IMR-90 (cell line): ENCODE measurements at regions not wholly inside any gene's neighbourhood (a gene's known extent, or its start where the extent isn't known, plus 50 kb on each side); places are given as distances from the start of the nearest gene placed in this dataset.

ENCODE experiments used
- ATAC-seq: fragments of 200-7000 bp; cut with Tn5 transposase; 2 replicates; pipeline ENCODE4 v1.9.1; 2020; ENCODE audit warnings: low read depth, mild to moderate bottlenecking, moderate library complexity
- BruUV-seq: library from RNA; stranded (reverse); fragments of 400-500 nt; replicated peaks from 2 replicates; lab custom pipeline; 2021; lab: Mats Ljungman, UMichigan
- CTCF ChIA-PET: fragments of 300-600 bp; formaldehyde crosslinking; extraction: SDS; loops from one replicate; lab custom pipeline; 2021; ENCODE audit warnings: antibody characterized with exemption; lab: Yijun Ruan, JAX
- POLR2A ChIA-PET: fragments of 300-600 bp; sonication (Branson Sonifier 250); formaldehyde crosslinking; loops from one replicate; lab custom pipeline; 2022; ENCODE audit warnings: antibody characterized with exemption; ENCODE audit not compliant: unreplicated experiment; lab: Charles Lee
- DNase-seq: peaks from one replicate; pipeline ENCODE4 v3.0.0; 2013
- H2AFZ ChIP-seq: replicated peaks from 2 replicates; pipeline ENCODE3; 2013; ENCODE audit warnings: low read length, mild to moderate bottlenecking; ENCODE audit not compliant: poor library complexity
- H2AK5ac ChIP-seq: 2 replicates; pipeline ENCODE4 v1.6.1; 2013; ENCODE audit warnings: low read depth, low read length, inconsistent platforms
- H2AK9ac ChIP-seq: replicated peaks from 2 replicates; pipeline ENCODE3; 2013; ENCODE audit warnings: mild to moderate bottlenecking, low read depth, low read length, moderate library complexity; ENCODE audit not compliant: poor library complexity
- H2BK120ac ChIP-seq: 2 replicates; pipeline ENCODE4 v1.6.1; 2013; ENCODE audit warnings: low read depth, low read length, inconsistent platforms
- H2BK15ac ChIP-seq: 3 replicates; pipeline ENCODE4 v1.6.1; 2013; ENCODE audit warnings: low read depth, low read length, inconsistent platforms
- H2BK20ac ChIP-seq: 2 replicates; pipeline ENCODE4 v1.6.1; 2013; ENCODE audit warnings: low read depth, mild to moderate bottlenecking, inconsistent platforms, low read length, moderate library complexity
- H2BK5ac ChIP-seq: 2 replicates; pipeline ENCODE4 v1.6.1; 2013; ENCODE audit warnings: mild to moderate bottlenecking, low read depth, low read length, inconsistent platforms; ENCODE audit not compliant: poor library complexity, severe bottlenecking
- H3K14ac ChIP-seq: replicated peaks from 2 replicates; pipeline ENCODE4 v1.6.1; 2013; ENCODE audit warnings: low read depth, low read length, inconsistent platforms
- H3K18ac ChIP-seq: 2 replicates; pipeline ENCODE4 v1.6.1; 2013; ENCODE audit warnings: low read depth, low read length, control low read depth
- H3K23ac ChIP-seq: 2 replicates; pipeline ENCODE4 v1.6.1; 2013; ENCODE audit warnings: low read depth, low read length, inconsistent platforms
- H3K27ac ChIP-seq: 2 replicates; pipeline ENCODE4 v1.5.1; 2013; ENCODE audit warnings: mild to moderate bottlenecking, control low read depth, low read length; ENCODE audit not compliant: insufficient read depth
- H3K27me3 ChIP-seq: 2 replicates; pipeline ENCODE4 v1.6.1; 2013; ENCODE audit warnings: low read length; ENCODE audit not compliant: control insufficient read depth, insufficient read depth
- H3K36me3 ChIP-seq: 2 replicates; pipeline ENCODE4 v1.6.1; 2013; ENCODE audit warnings: low read length, mixed read lengths; ENCODE audit not compliant: control insufficient read depth, insufficient read depth
- H3K4ac ChIP-seq: 2 replicates; pipeline ENCODE4 v1.6.1; 2013; ENCODE audit warnings: low read depth, low read length, inconsistent platforms
- H3K4me1 ChIP-seq: 2 replicates; pipeline ENCODE4 v1.6.1; 2013; ENCODE audit warnings: low read length, mixed read lengths; ENCODE audit not compliant: control insufficient read depth, insufficient read depth
- H3K4me2 ChIP-seq: 2 replicates; pipeline ENCODE4 v1.6.1; 2013; ENCODE audit warnings: low read depth, mild to moderate bottlenecking, control low read depth, low read length, moderate library complexity
- H3K4me3 ChIP-seq: 2 replicates; pipeline ENCODE4 v1.5.1; 2013; ENCODE audit warnings: low read depth, mild to moderate bottlenecking, control low read depth, low read length, moderate library complexity; ENCODE audit not compliant: insufficient read depth
- H3K56ac ChIP-seq: 2 replicates; pipeline ENCODE4 v1.6.1; 2013; ENCODE audit warnings: low read length, inconsistent platforms; ENCODE audit not compliant: insufficient read depth; ENCODE audit errors: extremely low read depth
- H3K79me1 ChIP-seq, 2 experiments: 2 replicates each; pipeline ENCODE4 v1.6.1; 2013; ENCODE audit warnings: low read length in 2 of 2, inconsistent platforms in 1 of 2, low read depth in 1 of 2
- H3K9ac ChIP-seq: 2 replicates; pipeline ENCODE4 v1.6.1; 2013; ENCODE audit warnings: low read depth, low read length, control low read depth
- H3K9me1 ChIP-seq: 2 replicates; pipeline ENCODE4 v1.6.1; 2013; ENCODE audit warnings: low read length, inconsistent platforms; ENCODE audit not compliant: insufficient read depth
- H3K9me3 ChIP-seq: 2 replicates; pipeline ENCODE4 v1.6.1; 2013; ENCODE audit warnings: low read length; ENCODE audit not compliant: control insufficient read depth, insufficient read depth
- H4K20me1 ChIP-seq: 2 replicates; pipeline ENCODE4 v1.6.1; 2013; ENCODE audit warnings: low read length, inconsistent platforms; ENCODE audit not compliant: insufficient read depth
- H4K5ac ChIP-seq: 2 replicates; pipeline ENCODE4 v1.6.1; 2013; ENCODE audit warnings: mild to moderate bottlenecking, low read depth, low read length, control low read depth
- H4K8ac ChIP-seq, 2 experiments: 2 replicates each; pipeline ENCODE4 v1.6.1; 2013; ENCODE audit warnings: low read depth in 2 of 2, low read length in 2 of 2, control low read depth in 1 of 2, inconsistent platforms in 1 of 2
- H4K91ac ChIP-seq: 2 replicates; pipeline ENCODE4 v1.6.1; 2013; ENCODE audit warnings: low read depth, low read length, inconsistent platforms; ENCODE audit not compliant: insufficient read depth
- CTCF ChIP-seq: conservative IDR thresholded peaks from 2 replicates; pipeline ENCODE4 v1.5.1; 2012; ENCODE audit warnings: mild to moderate bottlenecking, low read depth, low read length, improper control_type of control experiment
- FOS ChIP-seq: fragments of 150-350 bp; IDR thresholded peaks from 2 replicates; pipeline ENCODE4 v1.6.1; 2016; ENCODE audit warnings: low read depth, low read length
- MAFK ChIP-seq: IDR thresholded peaks from 2 replicates; pipeline ENCODE4 v1.6.1; 2012; ENCODE audit warnings: low read depth, low read length, improper control_type of control experiment
- NFE2L2 ChIP-seq: fragments of 150-350 bp; IDR thresholded peaks from 2 replicates; pipeline ENCODE4 v1.6.1; 2016; ENCODE audit warnings: low read depth, mild to moderate bottlenecking, low read length
- RCOR1 ChIP-seq: IDR thresholded peaks from 2 replicates; pipeline ENCODE4 v1.6.1; 2012; ENCODE audit warnings: mild to moderate bottlenecking, low read length, improper control_type of control experiment; ENCODE audit not compliant: insufficient replicate concordance
- SMC3 ChIP-seq: fragments of 150-350 bp; IDR thresholded peaks from 2 replicates; pipeline ENCODE4 v1.6.1; 2016; ENCODE audit warnings: low read depth, mild to moderate bottlenecking, antibody characterized with exemption, low read length, moderate library complexity
- USF2 ChIP-seq: fragments of 150-350 bp; IDR thresholded peaks from 2 replicates; pipeline ENCODE4 v1.6.1; 2017; ENCODE audit warnings: mild to moderate bottlenecking, antibody characterized with exemption, low read length, low read depth
- WGBS, 2 experiments: methylation state at CpG; one replicate each; pipeline versions ENCODE4 v1.1.5 to v1.1.7; 2013; ENCODE audit warnings: missing lambda C conversion rate in 2 of 2; ENCODE audit not compliant: insufficient read length in 1 of 2; ENCODE audit errors: extremely low coverage in 2 of 2; 5-methylcytosine and 5-hydroxymethylcytosine counted together
- dilution Hi-C: fragments of 300-500 bp; cut with HindIII; formaldehyde crosslinking; loops from one replicate; pipeline ENCODE4 v1.14.3; 2018; ENCODE audit warnings: low sequenced_read_pairs; ENCODE audit not compliant: unreplicated experiment
- in situ Hi-C: fragments of 300-500 bp; cut with MboI; formaldehyde crosslinking; loops from 3 replicates; pipeline ENCODE4 v1.14.3; 2019; ENCODE audit warnings: low sequenced_read_pairs, inconsistent platforms, mixed read lengths
- intact Hi-C: fragments of 100-400 bp; cut with micrococcal nuclease; formaldehyde crosslinking; loops from 2 replicates; pipeline ENCODE4 v1.10.0; 2022
- TF ChIP-seq, protein P1 (sequence below): fragments of 150-350 bp; IDR thresholded peaks from 2 replicates; pipeline ENCODE4 v1.6.1; 2016; ENCODE audit warnings: low read depth, mild to moderate bottlenecking, low read length, moderate library complexity, borderline replicate concordance

DNA sequence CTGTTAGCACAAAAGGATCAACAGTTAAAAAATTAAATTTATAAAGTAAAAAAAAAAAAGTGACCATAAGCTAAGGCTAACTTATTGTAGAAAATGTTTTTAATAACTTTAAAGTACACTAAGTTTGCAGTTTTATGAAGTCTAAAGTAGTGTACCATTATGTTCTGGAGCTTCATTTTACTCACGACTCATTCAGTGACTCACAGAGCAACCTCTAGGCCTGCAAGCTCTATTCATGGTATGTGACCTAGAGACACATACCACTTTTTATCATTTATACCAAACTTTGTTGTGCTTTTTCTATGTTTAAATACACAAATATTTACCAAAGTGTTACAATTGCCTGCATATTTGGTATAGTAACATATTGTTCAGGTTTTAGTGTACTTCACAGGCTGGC is 1552.3 kb downstream of the OTOL1 start:
- Histone ChIP-seq H3K9me3 (no peaks in the 10 kb centered on the region), H3K27me3 (no peaks in the 10 kb centered on the region), H3K23ac (no peak overlapping the region), H3K9me1 (no peaks in the 10 kb centered on the region), H2AK5ac (no peak overlapping the region), H2AFZ (no peak overlapping the region), H3K4ac (no peak overlapping the region), H2BK5ac (no peak overlapping the region), H3K36me3 (no peaks in the 10 kb centered on the region), H4K91ac (no peak overlapping the region), H2BK20ac (no peak overlapping the region), H4K5ac (no peak overlapping the region), H4K8ac (no peak overlapping the region), H3K18ac (no peak overlapping the region), H3K27ac (no peak overlapping the region), H2BK15ac (no peak overlapping the region), H4K20me1 (no peaks in the 10 kb centered on the region), H3K56ac (no peak overlapping the region), H3K9ac (no peak overlapping the region), H2BK120ac (no peak overlapping the region), H3K79me1 (no peaks in the 10 kb centered on the region), H3K4me3 (no peak overlapping the region), H3K4me1 (no peaks in the 10 kb centered on the region), H3K4me2 (no peak overlapping the region), H3K14ac (no peak overlapping the region), H2AK9ac (no peak overlapping the region)
- dilution Hi-C loops (no loop called here), intact Hi-C loops (no loop called here), in situ Hi-C loops (no loop called here)
- DNase-seq: no peak
- ChIA-PET CTCF (no interaction called here), POLR2A (no interaction called here)
- ATAC-seq: no peak
- BruUV-seq: no TSS peak
- WGBS, 2 experiments: no CpG with 5 or more reads among the region's 1 CpG
- TF ChIP-seq FOS: no peak
- TF ChIP-seq SMC3: no peak
- no peak for TF ChIP-seq RCOR1
- TF ChIP-seq NFE2L2: no peak
- TF ChIP-seq, protein P1, sequence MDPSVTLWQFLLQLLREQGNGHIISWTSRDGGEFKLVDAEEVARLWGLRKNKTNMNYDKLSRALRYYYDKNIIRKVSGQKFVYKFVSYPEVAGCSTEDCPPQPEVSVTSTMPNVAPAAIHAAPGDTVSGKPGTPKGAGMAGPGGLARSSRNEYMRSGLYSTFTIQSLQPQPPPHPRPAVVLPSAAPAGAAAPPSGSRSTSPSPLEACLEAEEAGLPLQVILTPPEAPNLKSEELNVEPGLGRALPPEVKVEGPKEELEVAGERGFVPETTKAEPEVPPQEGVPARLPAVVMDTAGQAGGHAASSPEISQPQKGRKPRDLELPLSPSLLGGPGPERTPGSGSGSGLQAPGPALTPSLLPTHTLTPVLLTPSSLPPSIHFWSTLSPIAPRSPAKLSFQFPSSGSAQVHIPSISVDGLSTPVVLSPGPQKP: no peak
- no peak for TF ChIP-seq MAFK
- no peak for TF ChIP-seq USF2
- TF ChIP-seq CTCF: no peak
